Osteoblast (primary cell): ENCODE measurements at regions not wholly inside any gene's neighbourhood (a gene's known extent, or its start where the extent isn't known, plus 50 kb on each side); places are given as distances from the start of the nearest gene placed in this dataset.

Source experiments
- DNase-seq: peaks from one replicate; pipeline ENCODE4 v3.0.0; 2011; ENCODE audit warnings: low spot score, mixed read lengths; ENCODE audit not compliant: insufficient read length; ENCODE audit errors: missing footprints
- H2AFZ ChIP-seq: 2 replicates; pipeline ENCODE4 v1.6.0; 2011; ENCODE audit warnings: mild to moderate bottlenecking, low read length
- H3K27ac ChIP-seq: 2 replicates; pipeline ENCODE4 v1.5.1; 2011; ENCODE audit warnings: mild to moderate bottlenecking, low read depth, low read length, moderate library complexity
- H3K27me3 ChIP-seq: 2 replicates; pipeline ENCODE4 v1.6.0; 2012; ENCODE audit warnings: mild to moderate bottlenecking, control low read depth, inconsistent platforms, low read length, moderate library complexity; ENCODE audit not compliant: insufficient read depth
- H3K36me3 ChIP-seq: 2 replicates; pipeline ENCODE4 v1.5.1; 2011; ENCODE audit warnings: mild to moderate bottlenecking, low read length, control low read depth, moderate library complexity; ENCODE audit not compliant: insufficient read depth
- H3K4me1 ChIP-seq: 2 replicates; pipeline ENCODE4 v1.5.1; 2011; ENCODE audit warnings: mild to moderate bottlenecking, low read length, control low read depth, moderate library complexity; ENCODE audit not compliant: insufficient read depth
- H3K4me2 ChIP-seq: 2 replicates; pipeline ENCODE4 v1.6.0; 2011; ENCODE audit warnings: mild to moderate bottlenecking, low read length; ENCODE audit not compliant: insufficient read depth
- H3K4me3 ChIP-seq: fragments of 200-600 bp; sonication (generic); 3 replicates; pipeline ENCODE4 v1.5.1; 2012; ENCODE audit warnings: mild to moderate bottlenecking, low read length, inconsistent platforms; ENCODE audit not compliant: insufficient read depth
- H3K79me2 ChIP-seq: 2 replicates; pipeline ENCODE4 v1.6.0; 2012; ENCODE audit warnings: mild to moderate bottlenecking, low read length, control low read depth, inconsistent platforms; ENCODE audit not compliant: insufficient read depth
- H3K9me3 ChIP-seq: 2 replicates; pipeline ENCODE4 v1.5.1; 2011; ENCODE audit warnings: low read depth, low read length, control low read depth
- H4K20me1 ChIP-seq: 2 replicates; pipeline ENCODE4 v1.6.0; 2012; ENCODE audit warnings: mild to moderate bottlenecking, low read length, control low read depth; ENCODE audit not compliant: insufficient read depth
- TF ChIP-seq, protein P1 (sequence below): IDR thresholded peaks from 2 replicates; pipeline ENCODE4 v1.5.1; 2011; ENCODE audit warnings: mild to moderate bottlenecking, low read depth, low read length, moderate library complexity; ENCODE audit errors: extremely low read depth

DNA sequence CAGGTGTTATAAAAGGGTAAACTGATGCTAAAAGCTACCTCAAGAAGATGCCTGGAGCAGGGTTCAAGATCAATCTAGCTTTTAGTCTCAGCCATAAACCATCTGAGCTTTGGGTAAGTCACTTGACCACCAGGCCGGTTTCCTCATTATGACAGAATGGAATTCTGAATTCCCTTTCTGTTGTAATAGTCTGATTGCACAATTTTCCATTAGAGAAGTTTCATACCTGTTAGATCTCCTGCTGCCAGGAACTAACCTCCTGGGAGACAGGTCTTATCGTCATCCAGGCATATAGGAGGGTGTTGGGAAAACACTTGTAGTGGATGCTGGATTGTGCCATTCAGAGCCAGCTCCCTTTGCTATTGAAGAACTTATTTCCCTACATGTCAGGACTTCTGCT, 272.5 kb downstream of the TDRD15 start:
- H3K4me3 ChIP-seq: no peak overlapping the region
- H3K27me3 ChIP-seq: no peaks in the 10 kb centered on the region
- H3K9me3 ChIP-seq: peaks cover 3% of the 10 kb centered on the region
- no peak for DNase-seq
- TF ChIP-seq, protein P1, sequence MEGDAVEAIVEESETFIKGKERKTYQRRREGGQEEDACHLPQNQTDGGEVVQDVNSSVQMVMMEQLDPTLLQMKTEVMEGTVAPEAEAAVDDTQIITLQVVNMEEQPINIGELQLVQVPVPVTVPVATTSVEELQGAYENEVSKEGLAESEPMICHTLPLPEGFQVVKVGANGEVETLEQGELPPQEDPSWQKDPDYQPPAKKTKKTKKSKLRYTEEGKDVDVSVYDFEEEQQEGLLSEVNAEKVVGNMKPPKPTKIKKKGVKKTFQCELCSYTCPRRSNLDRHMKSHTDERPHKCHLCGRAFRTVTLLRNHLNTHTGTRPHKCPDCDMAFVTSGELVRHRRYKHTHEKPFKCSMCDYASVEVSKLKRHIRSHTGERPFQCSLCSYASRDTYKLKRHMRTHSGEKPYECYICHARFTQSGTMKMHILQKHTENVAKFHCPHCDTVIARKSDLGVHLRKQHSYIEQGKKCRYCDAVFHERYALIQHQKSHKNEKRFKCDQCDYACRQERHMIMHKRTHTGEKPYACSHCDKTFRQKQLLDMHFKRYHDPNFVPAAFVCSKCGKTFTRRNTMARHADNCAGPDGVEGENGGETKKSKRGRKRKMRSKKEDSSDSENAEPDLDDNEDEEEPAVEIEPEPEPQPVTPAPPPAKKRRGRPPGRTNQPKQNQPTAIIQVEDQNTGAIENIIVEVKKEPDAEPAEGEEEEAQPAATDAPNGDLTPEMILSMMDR: no peak
- H2AFZ ChIP-seq: no peak overlapping the region
- no peak overlapping the region for H3K4me2 ChIP-seq
- H3K79me2 ChIP-seq: no peaks in the 10 kb centered on the region
- H3K27ac ChIP-seq: no peak overlapping the region
- no peaks in the 10 kb centered on the region for H4K20me1 ChIP-seq
- H3K4me1 ChIP-seq: no peaks in the 10 kb centered on the region
- H3K36me3 ChIP-seq: no peaks in the 10 kb centered on the region

DNA sequence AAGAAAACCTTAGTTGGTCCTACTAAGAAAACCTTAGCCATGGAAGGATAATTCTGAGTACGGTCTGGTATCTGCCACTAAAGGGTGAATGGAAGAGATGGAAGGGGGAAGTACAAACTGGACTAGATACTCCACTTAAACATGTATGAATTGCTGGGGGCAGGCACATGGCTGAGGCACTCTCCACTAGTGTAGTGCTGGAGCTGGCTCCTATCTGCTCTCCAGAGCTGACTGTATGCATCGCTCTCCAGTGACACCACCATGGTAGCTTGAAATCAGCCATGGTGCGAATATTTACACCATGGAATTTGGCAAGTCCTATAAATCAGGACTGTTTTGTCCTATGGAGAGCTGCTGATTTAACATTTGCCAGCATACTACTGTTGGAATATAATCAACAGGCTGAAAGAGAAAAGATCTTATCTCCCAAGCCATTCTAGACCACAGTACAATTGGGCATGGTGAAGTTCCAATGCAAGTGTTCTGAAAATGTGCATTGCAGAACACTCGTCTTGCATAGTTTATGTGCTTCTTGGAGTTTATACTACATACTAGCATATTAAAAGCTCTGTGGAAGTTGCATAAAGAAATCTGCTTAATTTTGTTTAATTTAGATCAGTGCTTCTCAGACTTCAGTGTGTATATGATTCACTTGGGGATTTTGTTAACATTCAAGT, 277.4 kb downstream of the TDRD15 start:
- Histone ChIP-seq H3K79me2 (no peaks in the 10 kb centered on the region), H4K20me1 (no peaks in the 10 kb centered on the region), H3K36me3 (no peaks in the 10 kb centered on the region), H3K4me1 (no peaks in the 10 kb centered on the region), H3K27me3 (no peaks in the 10 kb centered on the region), H3K4me3 (no peak overlapping the region), H3K9me3 (no peaks in the 10 kb centered on the region), H2AFZ (no peak overlapping the region), H3K27ac (no peak overlapping the region), H3K4me2 (no peak overlapping the region)
- no peak for DNase-seq
- TF ChIP-seq, protein P1: no peak

DNA sequence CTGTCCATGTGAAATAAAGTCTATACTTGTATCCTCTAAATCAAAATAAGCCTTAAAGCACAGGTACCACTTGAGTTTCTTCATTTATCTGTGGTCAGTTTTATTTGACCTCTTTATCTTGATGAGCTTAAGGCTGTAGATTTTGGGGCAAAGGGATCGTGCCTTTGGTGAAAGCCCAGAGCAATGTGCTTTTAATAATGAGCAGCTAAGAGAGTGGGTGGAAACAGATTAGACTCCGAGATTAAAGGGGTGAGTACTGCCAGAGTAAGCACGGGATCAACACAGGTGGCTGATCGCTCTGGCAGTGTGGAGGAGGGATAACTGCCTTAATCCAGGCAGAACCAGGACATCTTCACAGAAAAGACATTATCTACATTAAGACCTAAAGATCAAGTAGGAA, 280.4 kb downstream of the TDRD15 start:
- no peaks in the 10 kb centered on the region for H3K4me1 ChIP-seq
- no peak overlapping the region for H3K4me2 ChIP-seq
- H3K27me3 ChIP-seq: no peaks in the 10 kb centered on the region
- no peaks in the 10 kb centered on the region for H3K36me3 ChIP-seq
- TF ChIP-seq, protein P1: no peak
- DNase-seq: no peak
- no peak overlapping the region for H2AFZ ChIP-seq
- H4K20me1 ChIP-seq: no peaks in the 10 kb centered on the region
- no peaks in the 10 kb centered on the region for H3K79me2 ChIP-seq
- H3K4me3 ChIP-seq: no peak overlapping the region
- H3K9me3 ChIP-seq: no peaks in the 10 kb centered on the region
- no peak overlapping the region for H3K27ac ChIP-seq

DNA sequence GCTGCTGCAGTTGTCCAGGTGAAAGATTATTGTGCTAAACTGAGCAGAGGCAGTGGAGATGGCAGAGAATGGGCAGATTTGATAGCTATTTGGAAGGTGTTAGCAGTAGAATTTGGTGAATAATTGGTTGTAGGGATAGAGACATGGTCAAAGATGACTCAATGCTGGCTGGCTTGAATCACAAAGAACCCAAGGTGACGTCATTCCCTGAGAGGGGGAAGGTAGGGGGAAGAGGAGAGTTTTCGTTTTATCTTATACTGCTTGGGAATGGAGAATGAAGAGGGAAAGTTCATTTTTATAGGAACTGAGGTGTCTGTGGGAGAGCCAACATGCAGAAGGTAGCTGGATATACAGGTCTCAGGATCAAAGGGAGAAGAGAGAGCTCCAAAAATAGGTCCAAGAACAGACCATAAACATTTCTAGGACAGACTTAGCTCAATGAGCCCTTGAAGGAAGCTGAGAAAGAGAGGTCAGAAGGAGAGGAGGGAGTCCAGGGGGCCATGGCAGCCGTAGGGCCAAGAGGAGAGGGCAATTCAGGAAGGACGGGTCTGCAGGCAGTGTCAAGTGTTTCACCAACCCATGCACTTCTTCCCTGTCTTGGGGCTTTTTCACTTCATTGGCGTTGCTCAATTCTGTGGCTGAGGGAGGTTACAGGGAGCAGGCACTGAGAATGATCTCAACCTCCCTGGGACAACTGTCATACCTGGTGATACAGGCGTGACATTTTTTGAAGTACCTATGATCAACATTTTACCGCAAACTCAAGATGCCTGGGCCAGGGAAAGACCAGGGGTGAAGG, 281.3 kb downstream of the TDRD15 start:
- no peak for DNase-seq
- H3K36me3 ChIP-seq: no peaks in the 10 kb centered on the region

More for the DNA sequence above, 281.3 kb downstream of the TDRD15 start:
- no peaks in the 10 kb centered on the region for H3K79me2 ChIP-seq
- H3K27me3 ChIP-seq: no peaks in the 10 kb centered on the region
- H3K4me2 ChIP-seq: no peak overlapping the region
- no peaks in the 10 kb centered on the region for H3K9me3 ChIP-seq
- H3K4me1 ChIP-seq: no peaks in the 10 kb centered on the region
- no peak overlapping the region for H3K4me3 ChIP-seq
- TF ChIP-seq, protein P1: no peak
- no peak overlapping the region for H2AFZ ChIP-seq
- H4K20me1 ChIP-seq: no peaks in the 10 kb centered on the region
- no peak overlapping the region for H3K27ac ChIP-seq
